ENCODE measurements at regions not wholly inside any gene's neighbourhood (a gene's known extent, or its start where the extent isn't known, plus 50 kb on each side); places are given as distances from the start of the nearest gene placed in this dataset.

- no peaks in the 10 kb centered on the region for H3K9me3 ChIP-seq
- no peaks in the 10 kb centered on the region for H3K36me3 ChIP-seq
- TF ChIP-seq POLR2A (IDR thresholded peaks at IDR 0.05) (no peak), POLR2AphosphoS5 (IDR thresholded peaks at IDR 0.05) (peak in 2 of 4 donors; percentile 18 to 29)
- DNase-seq: no peak
- H3K27me3 ChIP-seq: no peaks in the 10 kb centered on the region
- no peak overlapping the region for H3K4me3 ChIP-seq
- WGBS, 2 donors: 41 to 62% methylated on average over 2 of the region's 2 CpGs
- intact Hi-C loops (cut with DNase I): loop anchor here (5.0 to 10.0 kb wide), 3 partner anchors 433 to 600 kb away; no protein-coding TSS in a partner anchor
- peaks cover 0 to 47% (median 44%) of the 10 kb centered on the region in 4 donors for H3K4me1 ChIP-seq
- H3K27ac ChIP-seq: peak overlapping the region; percentile 65 to 83 (median 74)
Observed at GRCh38 chr10:4062072-4062471, 277.1 kb upstream of the KLF6 start.

GRCh38 chr10:4061441-4061951 lies 276.5 kb upstream of the KLF6 start:
- Histone ChIP-seq H3K4me1 (peaks cover 0 to 47% (median 44%) of the 10 kb centered on the region in 4 donors), H3K27me3 (no peaks in the 10 kb centered on the region), H3K4me3 (no peak overlapping the region), H3K36me3 (no peaks in the 10 kb centered on the region), H3K9me3 (no peaks in the 10 kb centered on the region), H3K27ac (peak overlapping the region; percentile 65 to 83 (median 74))
- TF ChIP-seq POLR2A (IDR thresholded peaks at IDR 0.05) (no peak), POLR2AphosphoS5 (IDR thresholded peaks at IDR 0.05) (peak; percentile 48 to 58 (median 48))
- DNase-seq: peak; percentile 91
- intact Hi-C loops (cut with DNase I): loop anchor here (5.0 to 10.0 kb wide), 3 partner anchors 433 to 601 kb away; no protein-coding TSS in a partner anchor
- 18 to 54% methylated on average over 7 of the region's 7 CpGs for WGBS, 2 donors

GRCh38 chr10:4059471-4060138 lies 274.6 kb upstream of the KLF6 start:
- 48 to 56% methylated on average over 11 of the region's 11 CpGs for WGBS, 2 donors
- Histone ChIP-seq H3K27me3 (no peaks in the 10 kb centered on the region), H3K27ac (peak overlapping the region in 3 of 4 donors; percentile 77 to 83 (median 77)), H3K9me3 (no peaks in the 10 kb centered on the region), H3K4me3 (no peak overlapping the region), H3K4me1 (peaks cover 0 to 50% (median 48%) of the 10 kb centered on the region in 4 donors), H3K36me3 (no peaks in the 10 kb centered on the region)
- TF ChIP-seq EP300 (IDR thresholded peaks at IDR 0.05): peak in 3 of 4 donors; percentile 3 to 63 (median 37)
- peak; percentile 6 to 50 (median 44) for TF ChIP-seq POLR2AphosphoS5 (IDR thresholded peaks at IDR 0.05)
- no peak for TF ChIP-seq CTCF (IDR thresholded peaks at IDR 0.05)
- intact Hi-C loops (cut with DNase I): loop anchor here (5.0 to 10.0 kb wide), 5 partner anchors 207 to 603 kb away; no protein-coding TSS in a partner anchor
- DNase-seq: no peak

- WGBS, 2 donors: 12 to 59% methylated on average over 10 of the region's 10 CpGs
- no peak for DNase-seq
- TF ChIP-seq POLR2A (IDR thresholded peaks at IDR 0.05) (no peak), EP300 (IDR thresholded peaks at IDR 0.05) (peak; percentile 90 to 98 (median 92)), POLR2AphosphoS5 (IDR thresholded peaks at IDR 0.05) (peak; percentile 81 to 82 (median 81))
- H3K36me3 ChIP-seq: no peaks in the 10 kb centered on the region
- H3K4me1 ChIP-seq: peaks cover 0 to 61% (median 59%) of the 10 kb centered on the region in 4 donors
- H3K27me3 ChIP-seq: no peaks in the 10 kb centered on the region
- H3K9me3 ChIP-seq: no peaks in the 10 kb centered on the region
- intact Hi-C loops (cut with DNase I): loop anchor here (5.0 kb wide), 2 partner anchors 206 to 276 kb away; no protein-coding TSS in a partner anchor
- H3K27ac ChIP-seq: peak overlapping the region in 3 of 4 donors; percentile 77 to 83 (median 77)
- H3K4me3 ChIP-seq: no peak overlapping the region
Observed at GRCh38 chr10:4058514-4059029, 273.6 kb upstream of the KLF6 start.

GRCh38 chr10:4057725-4058513 lies 272.9 kb upstream of the KLF6 start:
- TF ChIP-seq POLR2A (IDR thresholded peaks at IDR 0.05): no peak
- TF ChIP-seq CTCF (IDR thresholded peaks at IDR 0.05): no peak
- no peak for TF ChIP-seq POLR2AphosphoS5 (IDR thresholded peaks at IDR 0.05)
- no peak for TF ChIP-seq EP300 (IDR thresholded peaks at IDR 0.05)
- no peaks in the 10 kb centered on the region for H3K36me3 ChIP-seq
- H3K4me1 ChIP-seq: peaks cover 0 to 66% (median 64%) of the 10 kb centered on the region in 4 donors
- no peaks in the 10 kb centered on the region for H3K27me3 ChIP-seq
- 19 to 74% methylated on average over 6 of the region's 6 CpGs for WGBS, 2 donors
- intact Hi-C loops (cut with DNase I): loop anchor here (5.0 kb wide), 2 partner anchors 206 to 276 kb away; no protein-coding TSS in a partner anchor
- H3K27ac ChIP-seq: peak overlapping the region in 3 of 4 donors; percentile 77 to 83 (median 77)
- H3K4me3 ChIP-seq: no peak overlapping the region
- no peaks in the 10 kb centered on the region for H3K9me3 ChIP-seq
- DNase-seq: no peak

All from sigmoid colon (tissue), 6 donors.